GM12878 (cell line): ENCODE measurements at regions not wholly inside any gene's neighbourhood (a gene's known extent, or its start where the extent isn't known, plus 50 kb on each side); places are given as distances from the start of the nearest gene placed in this dataset.

Experiments used
- ATAC-seq: fragments of 200-7000 bp; cut with Tn5 transposase; 3 replicates; pipeline ENCODE4 v1.9.1; 2020; ENCODE audit warnings: mild to moderate bottlenecking, moderate library complexity
- BruUV-seq: library from RNA; stranded (reverse); fragments of 400-500 nt; replicated peaks from 2 replicates; lab custom pipeline; 2021; lab: Mats Ljungman, UMichigan
- CTCF ChIA-PET: fragments of 300-600 bp; sonication (Branson Sonifier 250); formaldehyde crosslinking; extraction: SDS; loops from one replicate; lab custom pipeline; 2021; ENCODE audit warnings: inconsistent platforms; lab: Yijun Ruan, JAX
- POLR2A ChIA-PET: fragments of 350-600 bp; formaldehyde crosslinking; extraction: SDS; loops from one replicate; lab custom pipeline; 2021; ENCODE audit warnings: inconsistent platforms; lab: Charles Lee
- RAD21 ChIA-PET: fragments of 300-600 bp; sonication (Branson Sonifier 250); formaldehyde crosslinking; loops from one replicate; lab custom pipeline; 2023; ENCODE audit warnings: antibody characterized with exemption; ENCODE audit not compliant: unreplicated experiment; lab: Charles Lee
- SMC1A ChIA-PET: fragments of 300-600 bp; sonication (Branson Sonifier 250); formaldehyde crosslinking; loops from one replicate; lab custom pipeline; 2023; ENCODE audit not compliant: unreplicated experiment, uncharacterized antibody; lab: Charles Lee
- DNase-seq: peaks from one replicate; pipeline ENCODE4 v3.0.0-alpha.2; 2011; ENCODE audit warnings: low read depth, low spot score
- FAIRE-seq: peaks from 3 replicates; lab custom pipeline; 2011; peaks lifted over from hg19 to GRCh38; lab: Jason Lieb, UNC
- H2AFZ ChIP-seq: 2 replicates; pipeline ENCODE4 v1.6.0; 2011; ENCODE audit warnings: low read depth, low read length, control low read depth; ENCODE audit not compliant: control insufficient read depth
- H3K27ac ChIP-seq: 2 replicates; pipeline ENCODE4 v1.5.1; 2011; ENCODE audit warnings: control low read depth; ENCODE audit not compliant: control insufficient read depth, insufficient read depth
- H3K27me3 ChIP-seq, 2 experiments: replicated peaks in 1 of 2; 2 replicates each; pipeline versions ENCODE4 v1.6.0 to v1.6.1; 2011; ENCODE audit warnings: low read length in 1 of 2; ENCODE audit not compliant: control insufficient read depth in 2 of 2, insufficient read depth in 2 of 2
- H3K36me3 ChIP-seq, 2 experiments: 2 replicates each; pipeline ENCODE4 v1.5.1; 2011; ENCODE audit warnings: low read length in 1 of 2; ENCODE audit not compliant: control insufficient read depth in 2 of 2, insufficient read depth in 2 of 2
- H3K4me1 ChIP-seq: 2 replicates; pipeline ENCODE4 v1.6.1; 2011; ENCODE audit warnings: mild to moderate bottlenecking, low read length, moderate library complexity, mixed read lengths; ENCODE audit not compliant: control insufficient read depth, insufficient read depth
- H3K4me2 ChIP-seq: 2 replicates; pipeline ENCODE4 v1.6.0; 2011; ENCODE audit warnings: control low read depth; ENCODE audit not compliant: control insufficient read depth, insufficient read depth
- H3K4me3 ChIP-seq: fragments of 200-600 bp; sonication (generic); 2 replicates; pipeline ENCODE4 v1.5.1; 2016
- H3K79me2 ChIP-seq: 2 replicates; pipeline ENCODE4 v1.6.0; 2011; ENCODE audit warnings: low read length; ENCODE audit not compliant: control insufficient read depth, insufficient read depth
- H3K9ac ChIP-seq: 2 replicates; pipeline ENCODE4 v1.8.0; 2011; ENCODE audit warnings: low read length, control low read depth, mixed read lengths; ENCODE audit not compliant: control insufficient read depth, insufficient read depth
- H3K9me3 ChIP-seq: replicated peaks from 3 replicates; pipeline ENCODE4 v1.5.1; 2011; ENCODE audit warnings: mild to moderate bottlenecking, low read length; ENCODE audit not compliant: control insufficient read depth, insufficient read depth
- H4K20me1 ChIP-seq: 2 replicates; pipeline ENCODE4 v1.6.0; 2011; ENCODE audit not compliant: control insufficient read depth, insufficient read depth
- CBX5 ChIP-seq: sonication (generic); IDR thresholded peaks from 2 replicates; pipeline ENCODE4 v1.6.1; 2016; ENCODE audit warnings: low read depth, moderate library complexity, mild to moderate bottlenecking, inconsistent platforms
- in situ Hi-C: fragments of 300-500 bp; cut with MboI; formaldehyde crosslinking; loops from 9 replicates; pipeline ENCODE4 v1.14.3; 2018; ENCODE audit warnings: mixed read lengths
- intact Hi-C: fragments of 100-400 bp; cut with micrococcal nuclease; formaldehyde crosslinking; loops from one replicate; pipeline ENCODE4 v1.14.2; 2022; ENCODE audit not compliant: unreplicated experiment
- TF ChIP-seq, protein P1 (sequence below): IDR thresholded peaks from 2 replicates; pipeline ENCODE4 v1.6.1; 2011; ENCODE audit warnings: borderline replicate concordance, low read depth, mild to moderate bottlenecking, moderate library complexity, low read length; ENCODE audit not compliant: insufficient read depth, poor library complexity, severe bottlenecking
- TF ChIP-seq, protein P2 (sequence below): fragments of 450-650 bp; formaldehyde crosslinking; IDR thresholded peaks from 2 replicates; pipeline ENCODE4 v1.4.0; 2022; ENCODE audit warnings: mild to moderate bottlenecking, moderate library complexity

- Histone ChIP-seq H4K20me1 (no peaks in the 10 kb centered on the region), H3K9ac (no peak overlapping the region), H3K4me3 (no peak overlapping the region), H3K9me3 (no peaks in the 10 kb centered on the region; the same call in 2 of the 3 replicates), H3K36me3 (no peaks in the 10 kb centered on the region), H3K27ac (no peak overlapping the region), H3K4me1 (no peaks in the 10 kb centered on the region), H3K4me2 (no peak overlapping the region), H3K79me2 (no peaks in the 10 kb centered on the region), H3K27me3 (no peaks in the 10 kb centered on the region), H2AFZ (no peak overlapping the region)
- FAIRE-seq (no peak), DNase-seq (no peak), ATAC-seq (no peak)
- BruUV-seq: no TSS peak
- TF ChIP-seq, protein P1, sequence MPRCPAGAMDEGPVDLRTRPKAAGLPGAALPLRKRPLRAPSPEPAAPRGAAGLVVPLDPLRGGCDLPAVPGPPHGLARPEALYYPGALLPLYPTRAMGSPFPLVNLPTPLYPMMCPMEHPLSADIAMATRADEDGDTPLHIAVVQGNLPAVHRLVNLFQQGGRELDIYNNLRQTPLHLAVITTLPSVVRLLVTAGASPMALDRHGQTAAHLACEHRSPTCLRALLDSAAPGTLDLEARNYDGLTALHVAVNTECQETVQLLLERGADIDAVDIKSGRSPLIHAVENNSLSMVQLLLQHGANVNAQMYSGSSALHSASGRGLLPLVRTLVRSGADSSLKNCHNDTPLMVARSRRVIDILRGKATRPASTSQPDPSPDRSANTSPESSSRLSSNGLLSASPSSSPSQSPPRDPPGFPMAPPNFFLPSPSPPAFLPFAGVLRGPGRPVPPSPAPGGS: no peak
- no peak for TF ChIP-seq CBX5
- TF ChIP-seq, protein P2, sequence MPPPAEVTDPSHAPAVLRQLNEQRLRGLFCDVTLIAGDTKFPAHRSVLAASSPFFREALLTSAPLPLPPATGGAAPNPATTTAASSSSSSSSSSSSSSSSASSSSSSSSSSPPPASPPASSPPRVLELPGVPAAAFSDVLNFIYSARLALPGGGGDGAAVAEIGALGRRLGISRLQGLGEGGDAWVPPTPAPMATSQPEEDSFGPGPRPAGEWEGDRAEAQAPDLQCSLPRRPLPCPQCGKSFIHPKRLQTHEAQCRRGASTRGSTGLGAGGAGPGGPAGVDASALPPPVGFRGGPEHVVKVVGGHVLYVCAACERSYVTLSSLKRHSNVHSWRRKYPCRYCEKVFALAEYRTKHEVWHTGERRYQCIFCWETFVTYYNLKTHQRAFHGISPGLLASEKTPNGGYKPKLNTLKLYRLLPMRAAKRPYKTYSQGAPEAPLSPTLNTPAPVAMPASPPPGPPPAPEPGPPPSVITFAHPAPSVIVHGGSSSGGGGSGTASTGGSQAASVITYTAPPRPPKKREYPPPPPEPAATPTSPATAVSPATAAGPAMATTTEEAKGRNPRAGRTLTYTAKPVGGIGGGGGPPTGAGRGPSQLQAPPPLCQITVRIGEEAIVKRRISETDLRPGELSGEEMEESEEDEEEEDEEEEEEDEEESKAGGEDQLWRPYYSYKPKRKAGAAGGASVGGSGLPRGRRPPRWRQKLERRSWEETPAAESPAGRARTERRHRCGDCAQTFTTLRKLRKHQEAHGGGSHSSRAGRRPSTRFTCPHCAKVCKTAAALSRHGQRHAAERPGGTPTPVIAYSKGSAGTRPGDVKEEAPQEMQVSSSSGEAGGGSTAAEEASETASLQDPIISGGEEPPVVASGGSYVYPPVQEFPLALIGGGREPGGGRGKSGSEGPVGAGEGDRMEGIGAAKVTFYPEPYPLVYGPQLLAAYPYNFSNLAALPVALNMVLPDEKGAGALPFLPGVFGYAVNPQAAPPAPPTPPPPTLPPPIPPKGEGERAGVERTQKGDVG (CRISPR knock-in tag): no peak
- ChIA-PET CTCF (no interaction called here), SMC1A (no interaction called here), POLR2A (no interaction called here), RAD21 (no interaction called here)
- intact Hi-C loops (no loop called here), in situ Hi-C loops (no loop called here)
Measured at GRCh38 chr3:163863146-163863545, 1215.2 kb downstream of the SI start.
